GM12873 (cell line): ENCODE measurements at regions not wholly inside any gene's neighbourhood (a gene's known extent, or its start where the extent isn't known, plus 50 kb on each side); places are given as distances from the start of the nearest gene placed in this dataset.

Source experiments
- CTCF ChIP-seq: IDR thresholded peaks from 2 replicates; pipeline ENCODE4 v1.5.1; 2012; ENCODE audit warnings: low read depth, mild to moderate bottlenecking, moderate library complexity, low read length, control low read depth; ENCODE audit not compliant: insufficient read depth; ENCODE audit errors: missing control alignments

- TF ChIP-seq CTCF: no peak
Observed at GRCh38 chr14:58769771-58770170, 132.0 kb downstream of the DACT1 start.

GRCh38 chr14:58770491-58770982 is 132.8 kb downstream of the DACT1 start:
- no peak for TF ChIP-seq CTCF

- TF ChIP-seq CTCF: no peak
Observed at GRCh38 chr14:58771016-58771415, 133.3 kb downstream of the DACT1 start.

- TF ChIP-seq CTCF: no peak
Observed at GRCh38 chr14:58772116-58772515, 134.4 kb downstream of the DACT1 start.

GRCh38 chr14:58772794-58773620 is 135.2 kb downstream of the DACT1 start:
- no peak for TF ChIP-seq CTCF

- no peak for TF ChIP-seq CTCF
Observed at GRCh38 chr14:58774531-58774930, 136.8 kb downstream of the DACT1 start.

- no peak for TF ChIP-seq CTCF
Observed at GRCh38 chr14:58776516-58776915, 138.8 kb downstream of the DACT1 start.
